ENCODE measurements at regions not wholly inside any gene's neighbourhood (a gene's known extent, or its start where the extent isn't known, plus 50 kb on each side); places are given as distances from the start of the nearest gene placed in this dataset.

DNA sequence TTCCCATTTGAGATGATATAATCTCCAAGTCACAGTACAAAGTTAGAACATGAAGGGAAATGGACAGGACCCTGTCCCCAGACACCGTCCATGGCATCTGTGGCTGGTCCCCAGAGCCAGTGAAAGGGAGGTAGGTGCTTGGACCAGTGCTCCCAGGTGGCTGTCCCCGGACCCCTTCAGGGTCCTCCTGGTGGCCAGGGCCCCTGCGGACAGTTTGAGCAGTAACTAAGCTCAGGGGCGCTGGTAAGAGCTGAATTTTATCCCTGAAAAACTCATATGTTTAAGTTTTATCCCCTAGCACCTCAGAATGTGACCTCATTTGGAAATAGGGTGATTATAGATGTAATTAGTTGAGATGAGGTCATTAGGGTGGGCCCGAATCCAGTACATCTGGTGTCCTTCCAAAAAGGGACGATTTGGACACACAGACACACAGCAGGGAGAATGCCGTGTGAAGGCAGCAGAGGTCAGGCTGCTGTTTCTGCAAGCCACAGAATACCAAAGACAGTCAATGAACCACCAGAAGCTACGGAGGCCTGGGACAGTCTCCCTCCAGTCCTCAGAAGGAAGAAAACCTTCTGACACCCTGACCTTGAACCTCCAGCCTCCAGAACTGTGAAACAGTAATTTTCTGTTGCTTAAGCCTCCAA is 185.0 kb downstream of the ATPSCKMT start:
- TF ChIP-seq, protein P1, sequence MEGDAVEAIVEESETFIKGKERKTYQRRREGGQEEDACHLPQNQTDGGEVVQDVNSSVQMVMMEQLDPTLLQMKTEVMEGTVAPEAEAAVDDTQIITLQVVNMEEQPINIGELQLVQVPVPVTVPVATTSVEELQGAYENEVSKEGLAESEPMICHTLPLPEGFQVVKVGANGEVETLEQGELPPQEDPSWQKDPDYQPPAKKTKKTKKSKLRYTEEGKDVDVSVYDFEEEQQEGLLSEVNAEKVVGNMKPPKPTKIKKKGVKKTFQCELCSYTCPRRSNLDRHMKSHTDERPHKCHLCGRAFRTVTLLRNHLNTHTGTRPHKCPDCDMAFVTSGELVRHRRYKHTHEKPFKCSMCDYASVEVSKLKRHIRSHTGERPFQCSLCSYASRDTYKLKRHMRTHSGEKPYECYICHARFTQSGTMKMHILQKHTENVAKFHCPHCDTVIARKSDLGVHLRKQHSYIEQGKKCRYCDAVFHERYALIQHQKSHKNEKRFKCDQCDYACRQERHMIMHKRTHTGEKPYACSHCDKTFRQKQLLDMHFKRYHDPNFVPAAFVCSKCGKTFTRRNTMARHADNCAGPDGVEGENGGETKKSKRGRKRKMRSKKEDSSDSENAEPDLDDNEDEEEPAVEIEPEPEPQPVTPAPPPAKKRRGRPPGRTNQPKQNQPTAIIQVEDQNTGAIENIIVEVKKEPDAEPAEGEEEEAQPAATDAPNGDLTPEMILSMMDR (IDR thresholded peaks at IDR 0.05 in 2 of 3, conservative IDR thresholded peaks at IDR 0.05 in 1 of 3; ENCODE audit: borderline replicate concordance in 1 of 3, insufficient read depth in 1 of 3, low read depth in 2 of 3, low read length in 2 of 3) = no peak
- TF ChIP-seq RAD21 (IDR thresholded peaks at IDR 0.05; ENCODE audit: low read depth) (no peak), EGR1 (IDR thresholded peaks at IDR 0.05; ENCODE audit: low read depth) (no peak), EZH2 (IDR thresholded peaks at IDR 0.05) (no peak), POLR2AphosphoS5 (IDR thresholded peaks at IDR 0.05; ENCODE audit: low read depth, low read length) (no peak), ZNF274 (IDR thresholded peaks at IDR 0.05; ENCODE audit: low read depth, low read length) (no peak), ZFX (IDR thresholded peaks at IDR 0.05) (no peak), POLR2A (IDR thresholded peaks at IDR 0.05; ENCODE audit: borderline replicate concordance, extremely low read depth, insufficient read depth, insufficient read length) (no peak), SP1 (IDR thresholded peaks at IDR 0.05; ENCODE audit: low read depth) (no peak)
